Naive thymus-derived CD8-positive, alpha-beta T cell (primary cell): ENCODE measurements at regions not wholly inside any gene's neighbourhood (a gene's known extent, or its start where the extent isn't known, plus 50 kb on each side); places are given as distances from the start of the nearest gene placed in this dataset. TPM values are rescaled to one million over a fixed set of nuclear protein-coding genes. Genes with fewer than 3 reads are reported as not detected.

Experiments
- microRNA-seq: library from miRNA; unstranded; fragments of <30 nt; microRNA quantifications from one replicate; pipeline ENCODE4 v1.2.0, GENCODE V29; 2022; ENCODE audit warnings: borderline microRNAs expressed

Small RNAs in the stretch of these regions (microRNA-seq; reads per million reads assigned to microRNA genes)
- gene MIR3660 = not detected
